ENCODE measurements at regions not wholly inside any gene's neighbourhood (a gene's known extent, or its start where the extent isn't known, plus 50 kb on each side); places are given as distances from the start of the nearest gene placed in this dataset.

DNA sequence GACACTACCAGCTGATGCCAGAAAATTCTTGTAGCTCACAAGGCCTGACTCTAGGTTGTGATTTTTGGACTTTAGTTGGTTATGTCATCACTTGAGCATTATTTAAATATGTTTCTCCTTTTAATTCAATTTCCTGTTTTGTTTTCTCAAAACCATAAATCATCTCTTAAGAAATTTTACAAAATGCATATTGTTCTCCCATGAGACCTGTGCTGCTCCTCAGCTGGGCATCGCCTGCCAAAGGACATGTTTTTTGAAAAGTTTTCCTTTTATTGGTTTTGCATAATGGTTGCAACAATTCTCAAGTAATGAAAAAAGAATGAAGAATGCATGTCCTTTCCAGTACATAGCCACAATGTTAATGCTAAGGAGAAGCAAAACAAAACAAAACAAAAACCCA is 204.7 kb upstream of the LYPLAL1 start:
- TF ChIP-seq FOXP2 (optimal IDR thresholded peaks at IDR 0.05; ENCODE audit: control extremely low read depth, extremely low read length, insufficient read depth) (no peak), POLR2AphosphoS5 (IDR thresholded peaks at IDR 0.05; ENCODE audit: borderline replicate concordance, low read depth, low read length) (no peak), EZH2 (IDR thresholded peaks at IDR 0.05) (no peak)
